Pancreas (tissue), 10 donors: ENCODE measurements at regions not wholly inside any gene's neighbourhood (a gene's known extent, or its start where the extent isn't known, plus 50 kb on each side); places are given as distances from the start of the nearest gene placed in this dataset.

ENCODE experiments used
- ATAC-seq, 4 donors: fragments of 200-7000 bp; cut with Tn5 transposase; one replicate each; pipeline versions ENCODE4 v1.8.0 to v1.9.1; 2020; ENCODE audit warnings: mild to moderate bottlenecking in 4 of 4, moderate library complexity in 4 of 4
- DNase-seq, 6 donors: peaks; one replicate each; pipeline ENCODE4 v3.0.0-alpha.2; 2020
- FAIRE-seq: peaks from 2 replicates; lab custom pipeline; 2012; peaks lifted over from hg19 to GRCh38; lab: Jason Lieb, UNC
- H3K27ac ChIP-seq, 4 donors: fragments of 200-600 bp; sonication (generic); 1 replicate in 3 of 4; 2 replicates in 1 of 4; pipeline versions ENCODE4 v1.5.0 to v1.8.0; 2020
- H3K27me3 ChIP-seq, 4 donors: fragments of 200-600 bp; one replicate each; pipeline ENCODE4 v1.8.0; 2021
- H3K36me3 ChIP-seq, 3 donors: fragments of 200-600 bp; sonication (generic) in 1 of 3; one replicate each; pipeline versions ENCODE4 v1.5.0 to v1.8.0; 2020 to 2021
- H3K4me1 ChIP-seq, 3 donors: fragments of 200-600 bp; one replicate each; pipeline ENCODE4 v1.8.0; 2021
- H3K4me3 ChIP-seq, 4 donors: fragments of 200-600 bp; sonication (generic) in 2 of 4; one replicate each; pipeline versions ENCODE4 v1.5.0 to v1.8.0; 2020 to 2021
- H3K9me3 ChIP-seq, 4 donors: fragments of 200-600 bp; one replicate each; pipeline ENCODE4 v1.8.0; 2021
- WGBS, 2 donors: extraction: QIAGEN DNeasy Blood & Tissue Kit; methylation state at CpG; one replicate each; pipeline ENCODE4 v1.1.7; 2013; 5-methylcytosine and 5-hydroxymethylcytosine counted together
- intact Hi-C, 3 donors: fragments of 100-400 bp; cut with DNase I; formaldehyde crosslinking; loops; one replicate each; pipeline versions ENCODE4 v1.11.1 to v1.14.2; 2022
- TF ChIP-seq, protein P1 (sequence below), 4 donors: fragments of 200-600 bp; sonication (generic) in 3 of 4; IDR thresholded peaks; one replicate each; pipeline versions ENCODE4 v1.5.0 to v1.8.0; 2021; ENCODE audit warnings: antibody characterized with exemption in 4 of 4
- donor health status: healthy with polysubstance abuse.
- donor health status: DM: no; HTN: no; CAD: no; lungs with moderate emphysema.
- donor health status: DM: no; HTN: no; CAD: no.
- donor health status: control.
- donor health status: control.
- donor health status: Bipolar disorder and iron deficiency.
- donor health status: DM: yes; HTN: yes; CAD: no.
- donor health status: DM: no; HTN: no; CAD: no.
- donor health status: DM: no; HTN: no; CAD: no.
- donor health status: DM: yes; HTN: yes; CAD: no.

DNA sequence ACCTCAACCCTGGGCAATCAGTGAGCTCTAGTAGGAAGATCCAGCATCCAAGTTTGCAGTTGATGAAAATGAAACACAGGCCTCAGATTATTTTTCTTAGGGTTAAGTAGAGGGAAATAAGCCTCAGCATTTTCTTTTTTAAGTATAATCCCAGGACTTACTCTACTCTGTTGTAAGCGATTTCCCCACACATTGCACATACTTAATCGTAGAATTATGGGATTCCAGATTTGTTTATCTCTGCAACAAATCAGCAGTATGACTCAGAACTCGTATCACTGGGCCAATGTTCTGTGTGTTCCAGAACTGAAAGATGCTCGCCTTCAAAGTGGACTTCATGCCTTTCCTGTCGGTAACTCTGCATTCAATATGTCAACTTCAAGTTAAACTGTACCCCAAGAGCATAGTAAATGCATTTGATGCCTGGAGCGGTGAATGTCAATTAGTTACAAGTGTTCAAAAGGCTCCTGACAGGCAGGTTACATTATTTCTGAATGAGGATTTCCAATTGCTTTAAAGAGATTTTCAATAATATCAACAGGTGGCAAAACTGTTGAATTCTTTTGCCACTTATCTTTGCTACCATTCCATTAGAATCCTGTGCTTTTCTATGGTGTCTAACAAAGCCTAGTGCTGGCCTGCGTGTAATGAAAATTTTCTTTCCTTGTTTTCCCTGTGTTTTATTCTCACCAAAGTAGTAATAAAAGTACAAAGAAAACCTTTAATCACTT is 323.8 kb upstream of the SYT1 start:
- Histone ChIP-seq H3K4me1 (no peaks in the 10 kb centered on the region), H3K4me3 (no peak overlapping the region), H3K36me3 (no peaks in the 10 kb centered on the region), H3K27ac (no peak overlapping the region), H3K9me3 (no peaks in the 10 kb centered on the region), H3K27me3 (no peaks in the 10 kb centered on the region)
- intact Hi-C loops, result no loop called here
- WGBS, 2 donors, result 69 to 77% methylated on average over 7 of the region's 7 CpGs
- FAIRE-seq (no peak), DNase-seq (no peak), ATAC-seq (no peak)
- TF ChIP-seq, protein P1, sequence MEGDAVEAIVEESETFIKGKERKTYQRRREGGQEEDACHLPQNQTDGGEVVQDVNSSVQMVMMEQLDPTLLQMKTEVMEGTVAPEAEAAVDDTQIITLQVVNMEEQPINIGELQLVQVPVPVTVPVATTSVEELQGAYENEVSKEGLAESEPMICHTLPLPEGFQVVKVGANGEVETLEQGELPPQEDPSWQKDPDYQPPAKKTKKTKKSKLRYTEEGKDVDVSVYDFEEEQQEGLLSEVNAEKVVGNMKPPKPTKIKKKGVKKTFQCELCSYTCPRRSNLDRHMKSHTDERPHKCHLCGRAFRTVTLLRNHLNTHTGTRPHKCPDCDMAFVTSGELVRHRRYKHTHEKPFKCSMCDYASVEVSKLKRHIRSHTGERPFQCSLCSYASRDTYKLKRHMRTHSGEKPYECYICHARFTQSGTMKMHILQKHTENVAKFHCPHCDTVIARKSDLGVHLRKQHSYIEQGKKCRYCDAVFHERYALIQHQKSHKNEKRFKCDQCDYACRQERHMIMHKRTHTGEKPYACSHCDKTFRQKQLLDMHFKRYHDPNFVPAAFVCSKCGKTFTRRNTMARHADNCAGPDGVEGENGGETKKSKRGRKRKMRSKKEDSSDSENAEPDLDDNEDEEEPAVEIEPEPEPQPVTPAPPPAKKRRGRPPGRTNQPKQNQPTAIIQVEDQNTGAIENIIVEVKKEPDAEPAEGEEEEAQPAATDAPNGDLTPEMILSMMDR (IDR thresholded peaks at IDR 0.05), result no peak

DNA sequence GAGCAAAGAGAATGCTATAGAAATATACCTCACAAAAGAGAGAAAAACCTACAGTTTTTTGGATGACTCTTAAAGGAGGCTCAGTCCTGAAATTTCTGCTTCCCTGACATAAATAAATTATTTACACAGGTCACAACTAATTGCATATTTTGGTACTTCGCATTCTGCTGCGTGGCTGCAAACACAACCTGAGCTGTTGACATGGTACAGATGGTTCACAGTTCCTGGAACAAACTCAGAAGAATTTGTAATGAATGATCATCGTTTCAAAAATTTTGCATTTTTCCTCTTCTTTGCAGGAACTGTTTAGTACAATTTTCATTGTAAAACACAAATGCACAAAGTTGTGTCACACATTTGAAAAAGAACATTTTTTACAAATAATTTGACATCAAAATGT is 313.7 kb upstream of the SYT1 start:
- DNase-seq (no peak), ATAC-seq (no peak), FAIRE-seq (no peak)
- H3K27ac ChIP-seq, result no peak overlapping the region
- no peaks in the 10 kb centered on the region for H3K9me3 ChIP-seq
- 60 to 81% methylated on average over 3 of the region's 3 CpGs for WGBS, 2 donors
- no peaks in the 10 kb centered on the region for H3K36me3 ChIP-seq
- H3K4me1 ChIP-seq, result no peaks in the 10 kb centered on the region
- H3K4me3 ChIP-seq, result no peak overlapping the region
- intact Hi-C loops, result no loop called here
- H3K27me3 ChIP-seq, result no peaks in the 10 kb centered on the region
- TF ChIP-seq, protein P1 (IDR thresholded peaks at IDR 0.05), result no peak

DNA sequence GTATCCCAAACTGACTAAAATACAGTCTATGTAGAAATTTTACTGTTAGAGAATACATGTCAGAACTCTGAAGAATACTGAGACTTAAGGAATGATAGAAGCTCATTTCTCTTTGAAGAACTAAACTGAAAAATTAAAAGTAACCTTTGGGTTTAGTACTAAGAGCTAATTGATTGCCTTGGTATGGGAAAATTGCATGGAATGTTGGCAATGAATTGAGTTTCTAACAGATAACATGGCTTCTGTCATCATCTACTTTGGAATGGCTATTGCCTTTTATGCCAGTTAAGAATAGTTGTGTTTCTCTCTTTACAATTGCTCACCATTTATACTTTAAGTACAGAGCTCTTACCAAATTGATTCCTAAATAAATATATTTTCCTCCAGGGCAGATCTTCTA is 308.8 kb upstream of the SYT1 start:
- FAIRE-seq, result no peak
- no peaks in the 10 kb centered on the region for H3K36me3 ChIP-seq
- intact Hi-C loops, result no loop called here
- H3K4me1 ChIP-seq, result no peaks in the 10 kb centered on the region
- H3K27ac ChIP-seq, result no peak overlapping the region
- DNase-seq, result no peak
- H3K9me3 ChIP-seq, result no peaks in the 10 kb centered on the region
- ATAC-seq, result no peak
- H3K27me3 ChIP-seq, result no peaks in the 10 kb centered on the region
- TF ChIP-seq, protein P1 (IDR thresholded peaks at IDR 0.05), result no peak
- H3K4me3 ChIP-seq, result no peak overlapping the region

DNA sequence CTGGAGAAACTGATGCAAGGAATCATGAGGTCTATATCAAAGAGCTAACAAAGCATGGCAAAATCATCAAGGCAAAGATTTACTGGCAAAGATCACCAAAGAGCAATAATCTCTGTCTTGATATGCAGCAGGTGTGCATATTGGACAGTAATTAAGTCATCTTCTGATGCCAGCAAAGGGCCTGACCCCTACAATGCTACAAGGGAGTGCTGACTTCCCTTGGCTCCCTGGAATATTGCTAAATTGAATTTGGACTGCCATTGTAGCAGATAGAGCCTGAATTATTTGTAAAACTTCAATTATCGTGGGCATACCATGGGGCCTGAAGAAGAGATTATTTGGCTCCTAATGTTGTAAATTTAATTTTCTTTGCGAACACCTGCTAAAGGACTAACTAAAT is 307.9 kb upstream of the SYT1 start:
- intact Hi-C loops, result no loop called here
- no peak for ATAC-seq
- Histone ChIP-seq H3K9me3 (no peaks in the 10 kb centered on the region), H3K36me3 (no peaks in the 10 kb centered on the region), H3K4me3 (no peak overlapping the region), H3K27me3 (no peaks in the 10 kb centered on the region), H3K4me1 (no peaks in the 10 kb centered on the region), H3K27ac (no peak overlapping the region)
- FAIRE-seq, result no peak
- DNase-seq, result no peak
- WGBS, 2 donors, result 67 to 74% methylated on average over 2 of the region's 2 CpGs
- TF ChIP-seq, protein P1 (IDR thresholded peaks at IDR 0.05), result no peak

DNA sequence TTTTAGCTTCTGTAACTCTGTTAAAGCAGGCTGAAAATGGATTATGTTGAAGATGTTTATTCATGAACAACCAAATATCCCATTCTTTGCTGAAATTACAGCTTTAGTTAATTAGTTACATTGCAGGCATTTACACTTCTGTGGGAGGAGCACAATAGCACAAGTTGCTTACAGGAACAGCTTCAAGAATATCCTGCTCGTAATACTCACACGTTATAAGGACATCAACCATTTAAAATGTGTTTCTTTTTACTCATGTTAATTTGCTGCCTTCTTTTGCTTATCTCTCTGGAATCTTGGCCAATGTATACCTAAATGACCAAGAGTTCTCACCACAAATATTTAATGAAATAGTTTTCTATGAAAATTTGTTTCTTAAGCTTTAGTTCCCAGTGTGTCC is 305.2 kb upstream of the SYT1 start:
- intact Hi-C loops, result no loop called here
- Histone ChIP-seq H3K27ac (no peak overlapping the region), H3K4me1 (no peaks in the 10 kb centered on the region), H3K27me3 (no peaks in the 10 kb centered on the region), H3K36me3 (no peaks in the 10 kb centered on the region), H3K9me3 (no peaks in the 10 kb centered on the region), H3K4me3 (no peak overlapping the region)
- FAIRE-seq, result no peak
- no peak for DNase-seq
- TF ChIP-seq, protein P1 (IDR thresholded peaks at IDR 0.05), result no peak
- ATAC-seq, result no peak
- WGBS, 2 donors, result 18 to 19% methylated on average over 2 of the region's 2 CpGs
